GM13976 (cell line): ENCODE measurements at regions not wholly inside any gene's neighbourhood (a gene's known extent, or its start where the extent isn't known, plus 50 kb on each side); places are given as distances from the start of the nearest gene placed in this dataset.

Source experiments
- DNase-seq: peaks from one replicate; pipeline ENCODE4 v3.0.0; 2012; ENCODE audit warnings: low spot score
- CTCF ChIP-seq: IDR thresholded peaks from 2 replicates; pipeline ENCODE4 v1.5.1; 2012; ENCODE audit warnings: borderline replicate concordance, mild to moderate bottlenecking; ENCODE audit not compliant: insufficient read depth; ENCODE audit errors: extremely low read depth, missing control alignments, control extremely low read depth
- in situ Hi-C: fragments of 300-500 bp; cut with MboI; formaldehyde crosslinking; loops from one replicate; pipeline ENCODE4 v1.12.0; 2022; ENCODE audit warnings: low sequenced_read_pairs, mixed read lengths, inconsistent platforms; ENCODE audit not compliant: unreplicated experiment

GRCh38 chr5:57750282-57750681, 267.7 kb upstream of the ACTBL2 start:
- in situ Hi-C loops = no loop called here

GRCh38 chr5:57749396-57749795, 266.8 kb upstream of the ACTBL2 start:
- no peak for TF ChIP-seq CTCF
- no peak for DNase-seq
- in situ Hi-C loops = no loop called here

More at GRCh38 chr5:57750282-57750681, 267.7 kb upstream of the ACTBL2 start:
- no peak for TF ChIP-seq CTCF
- DNase-seq = no peak

- no peak for DNase-seq
- TF ChIP-seq CTCF = no peak
- in situ Hi-C loops = no loop called here
Observed at GRCh38 chr5:57745700-57746651, 263.4 kb upstream of the ACTBL2 start.

- TF ChIP-seq CTCF = no peak
- in situ Hi-C loops = no loop called here
- DNase-seq = no peak
Observed at GRCh38 chr5:57745029-57745428, 262.4 kb upstream of the ACTBL2 start.

GRCh38 chr5:57741336-57741735, 258.7 kb upstream of the ACTBL2 start:
- in situ Hi-C loops = no loop called here
- DNase-seq = no peak
- no peak for TF ChIP-seq CTCF

- TF ChIP-seq CTCF = no peak
- DNase-seq = no peak
- in situ Hi-C loops = no loop called here
Observed at GRCh38 chr5:57738787-57739186, 256.2 kb upstream of the ACTBL2 start.
